HUES48 (cell line): ENCODE measurements at regions not wholly inside any gene's neighbourhood (a gene's known extent, or its start where the extent isn't known, plus 50 kb on each side); places are given as distances from the start of the nearest gene placed in this dataset.
"Not testable (repeated sequence)": the region's sequence is repeated elsewhere in the genome, so short reads cannot be mapped to it uniquely, and the experiment has no call there.

Experiments
- H3K27ac ChIP-seq: one replicate; pipeline ENCODE4 v1.7.0; 2013; ENCODE audit warnings: low read depth, low read length, inconsistent platforms
- H3K27me3 ChIP-seq: 2 replicates; pipeline ENCODE4 v1.6.1; 2013; ENCODE audit warnings: mild to moderate bottlenecking, low read length; ENCODE audit not compliant: control insufficient read depth, insufficient read depth
- H3K36me3 ChIP-seq: 2 replicates; pipeline ENCODE4 v1.6.1; 2013; ENCODE audit warnings: low read length; ENCODE audit not compliant: control insufficient read depth, insufficient read depth
- H3K4me1 ChIP-seq: 2 replicates; pipeline ENCODE4 v1.6.1; 2013; ENCODE audit warnings: mild to moderate bottlenecking, low read length; ENCODE audit not compliant: control insufficient read depth, insufficient read depth
- H3K4me3 ChIP-seq: 2 replicates; pipeline ENCODE4 v1.5.1; 2013; ENCODE audit warnings: mild to moderate bottlenecking, low read depth, low read length
- H3K9ac ChIP-seq: 2 replicates; pipeline ENCODE4 v1.6.1; 2013; ENCODE audit warnings: mild to moderate bottlenecking, low read depth, low read length, moderate library complexity
- H3K9me3 ChIP-seq: 2 replicates; pipeline ENCODE4 v1.6.1; 2013; ENCODE audit warnings: low read length; ENCODE audit not compliant: control insufficient read depth, insufficient read depth

DNA sequence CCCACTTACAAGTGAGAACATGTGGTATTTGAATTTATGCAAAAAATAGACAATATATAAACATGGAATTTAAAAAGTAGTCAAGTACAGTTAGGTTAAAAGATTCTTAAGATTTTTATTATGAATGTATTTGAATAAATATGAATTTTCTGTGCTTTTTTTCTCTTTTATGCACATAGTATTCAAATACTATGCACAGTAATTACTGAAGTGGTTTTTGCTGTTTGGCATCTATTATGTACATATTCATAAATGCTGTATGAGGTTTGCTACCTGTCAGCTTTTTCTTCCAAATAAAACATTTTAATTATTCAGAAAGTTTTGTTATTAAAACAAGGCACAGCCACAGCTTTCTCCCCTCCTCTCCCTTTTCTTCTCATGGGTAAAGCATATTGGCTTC, 1272.7 kb downstream of the NSUN3 start:
- no peak overlapping the region for H3K27ac ChIP-seq
- H3K36me3 ChIP-seq = no peaks in the 10 kb centered on the region
- 0 out of 2 replicates have a peak, but pooled peaks cover under 1% of the 10 kb centered on the region for H3K9me3 ChIP-seq
- H3K4me3 ChIP-seq = no peak overlapping the region
- H3K9ac ChIP-seq = no peak overlapping the region
- no peaks in the 10 kb centered on the region for H3K4me1 ChIP-seq
- H3K27me3 ChIP-seq = no peaks in the 10 kb centered on the region

DNA sequence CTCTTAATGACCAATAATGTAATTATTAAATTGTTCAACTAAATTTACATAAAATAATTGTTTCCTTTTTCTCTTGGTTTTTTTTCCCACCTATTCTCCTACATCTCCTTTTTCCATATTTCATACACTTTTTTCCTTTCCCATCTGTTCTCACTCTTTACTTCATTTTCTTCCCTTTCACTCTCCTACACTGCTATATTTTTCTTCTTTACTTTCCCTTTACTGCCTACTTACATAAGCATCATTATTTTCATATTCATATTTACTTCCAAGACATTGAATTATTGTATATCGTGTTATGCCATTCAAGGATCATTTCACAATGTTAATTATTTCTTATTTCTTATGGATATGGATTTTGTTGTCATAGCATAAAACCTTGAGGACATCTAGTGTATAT, 1275.6 kb downstream of the NSUN3 start:
- Histone ChIP-seq H3K4me3 (no peak overlapping the region), H3K36me3 (no peaks in the 10 kb centered on the region), H3K27me3 (no peaks in the 10 kb centered on the region), H3K9me3 (no peaks in the 10 kb centered on the region), H3K4me1 (peaks cover 8% of the 10 kb centered on the region), H3K27ac (no peak overlapping the region), H3K9ac (no peak overlapping the region)

DNA sequence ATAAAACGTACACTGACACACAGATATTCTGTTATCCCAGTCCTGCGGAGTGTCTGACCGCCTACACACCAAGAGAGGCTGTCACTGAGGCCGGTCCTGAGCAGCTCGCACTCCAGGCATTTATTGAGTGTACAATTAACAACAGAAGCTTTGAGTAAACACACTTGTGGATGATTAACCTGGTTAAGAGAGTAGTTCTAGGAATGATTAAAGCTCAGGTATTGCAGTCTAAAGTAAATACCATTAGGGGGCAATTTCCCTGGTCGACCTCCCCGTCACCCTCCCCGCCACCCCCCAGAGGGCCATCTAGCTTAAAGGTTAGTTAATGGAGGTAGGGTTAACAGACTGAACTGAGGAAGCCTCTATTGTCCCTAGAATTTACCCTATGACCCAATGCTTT, 1278.5 kb downstream of the NSUN3 start:
- Histone ChIP-seq H3K9me3 (no peaks in the 10 kb centered on the region), H3K27ac (no peak overlapping the region), H3K4me1 (peaks cover 14% of the 10 kb centered on the region), H3K36me3 (no peaks in the 10 kb centered on the region), H3K4me3 (no peak overlapping the region), H3K27me3 (no peaks in the 10 kb centered on the region), H3K9ac (no peak overlapping the region)

DNA sequence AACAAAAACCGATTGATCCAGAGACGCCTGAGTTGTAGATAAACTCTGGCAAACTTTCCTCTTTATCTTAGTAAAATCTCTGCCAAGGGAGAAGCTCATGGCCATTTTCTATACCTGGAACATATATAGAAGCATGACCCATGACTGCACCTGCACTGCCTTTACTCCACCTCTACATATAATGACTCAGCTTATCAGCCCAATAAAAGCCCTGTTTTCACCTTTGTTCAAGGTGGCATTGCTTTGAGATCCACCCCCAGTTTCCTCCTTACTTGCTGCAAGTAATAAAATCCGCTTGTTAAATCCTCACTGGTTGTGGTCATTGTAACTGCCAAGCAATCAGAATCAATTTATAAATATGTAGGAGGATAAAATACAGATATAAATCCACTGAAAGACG, 1280.4 kb downstream of the NSUN3 start:
- no peaks in the 10 kb centered on the region for H3K36me3 ChIP-seq
- no peaks in the 10 kb centered on the region for H3K27me3 ChIP-seq
- no peak overlapping the region for H3K27ac ChIP-seq
- H3K9ac ChIP-seq = no peak overlapping the region
- peaks cover 14% of the 10 kb centered on the region for H3K4me1 ChIP-seq
- no peak overlapping the region for H3K4me3 ChIP-seq
- no peaks in the 10 kb centered on the region; the same call in 1 of the 2 replicates for H3K9me3 ChIP-seq

DNA sequence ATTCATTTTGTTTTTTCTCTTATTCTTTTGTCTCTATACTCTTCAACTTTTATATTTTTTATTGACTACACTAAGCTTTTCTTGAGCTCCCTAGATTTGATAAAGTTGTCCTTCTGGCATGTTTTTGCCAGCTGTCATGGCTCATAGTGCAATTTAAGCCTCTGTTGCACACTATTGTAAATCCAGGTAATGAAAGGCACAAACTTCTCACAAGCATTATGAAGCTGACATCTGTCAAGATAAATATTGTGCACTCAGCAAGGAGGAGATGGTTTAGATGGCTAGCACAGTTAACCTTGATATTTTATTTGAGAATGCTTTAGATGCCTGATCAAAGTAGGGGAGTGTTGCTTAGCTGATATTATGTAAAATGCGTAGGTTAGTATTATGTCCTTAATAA, 1280.9 kb downstream of the NSUN3 start:
- Histone ChIP-seq H3K9me3 (peaks cover 3% of the 10 kb centered on the region; the same call in 1 of the 2 replicates), H3K36me3 (no peaks in the 10 kb centered on the region), H3K4me3 (no peak overlapping the region), H3K4me1 (peaks cover 18% of the 10 kb centered on the region), H3K9ac (no peak overlapping the region), H3K27me3 (no peaks in the 10 kb centered on the region), H3K27ac (no peak overlapping the region)

DNA sequence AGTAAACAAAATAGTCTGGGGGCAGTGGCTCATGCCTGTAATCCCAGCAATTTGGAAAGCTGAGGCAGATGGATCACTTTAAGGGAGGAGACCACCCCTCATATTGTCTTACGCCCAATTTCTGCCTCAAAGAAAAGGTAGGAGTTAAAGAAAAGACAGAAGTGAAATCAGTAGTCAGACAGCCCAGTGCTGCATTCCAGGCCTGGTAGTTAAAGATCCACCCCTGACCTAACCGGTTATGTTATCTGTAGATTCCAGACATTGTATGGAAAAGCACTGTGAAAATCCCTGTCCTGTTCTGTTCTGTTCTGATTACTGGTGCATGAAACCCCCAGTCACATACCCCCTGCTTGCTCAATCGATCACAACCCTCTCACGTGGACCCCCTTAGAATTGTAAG, 1285.1 kb downstream of the NSUN3 start:
- not testable (repeated sequence) for H3K27ac ChIP-seq

DNA sequence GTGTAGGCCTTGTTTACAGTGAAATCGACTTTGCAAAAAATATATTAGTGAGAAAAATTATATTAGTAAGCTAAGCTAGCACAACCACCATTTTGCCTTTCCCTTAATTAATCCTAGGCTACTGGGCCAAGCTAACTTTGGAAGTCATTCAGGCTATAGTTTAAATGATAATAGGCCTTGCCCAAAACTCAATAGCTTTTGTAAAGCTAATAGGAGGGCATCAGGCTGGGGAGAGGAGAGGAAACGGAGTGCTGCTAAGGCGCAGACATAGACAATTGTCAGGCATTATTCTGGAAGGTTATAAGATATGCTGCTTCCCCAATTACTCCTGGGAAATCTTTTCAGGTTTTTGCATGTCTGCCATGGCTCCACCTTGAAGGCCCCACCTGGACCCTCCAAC, 1286.0 kb downstream of the NSUN3 start:
- H3K27me3 ChIP-seq = no peaks in the 10 kb centered on the region
- H3K9ac ChIP-seq = no peak overlapping the region
- H3K9me3 ChIP-seq = peaks cover 3% of the 10 kb centered on the region; the same call in 1 of the 2 replicates
- H3K4me3 ChIP-seq = no peak overlapping the region
- no peaks in the 10 kb centered on the region for H3K36me3 ChIP-seq
- peaks cover 31% of the 10 kb centered on the region for H3K4me1 ChIP-seq
- peak overlapping the region; percentile 26 for H3K27ac ChIP-seq

More for the DNA sequence above, 1285.1 kb downstream of the NSUN3 start:
- H3K27me3 ChIP-seq, H3K9ac ChIP-seq, H3K36me3 ChIP-seq, H3K4me3 ChIP-seq, H3K9me3 ChIP-seq: not testable (repeated sequence)
- H3K4me1 ChIP-seq = peaks cover 35% of the 10 kb centered on the region

DNA sequence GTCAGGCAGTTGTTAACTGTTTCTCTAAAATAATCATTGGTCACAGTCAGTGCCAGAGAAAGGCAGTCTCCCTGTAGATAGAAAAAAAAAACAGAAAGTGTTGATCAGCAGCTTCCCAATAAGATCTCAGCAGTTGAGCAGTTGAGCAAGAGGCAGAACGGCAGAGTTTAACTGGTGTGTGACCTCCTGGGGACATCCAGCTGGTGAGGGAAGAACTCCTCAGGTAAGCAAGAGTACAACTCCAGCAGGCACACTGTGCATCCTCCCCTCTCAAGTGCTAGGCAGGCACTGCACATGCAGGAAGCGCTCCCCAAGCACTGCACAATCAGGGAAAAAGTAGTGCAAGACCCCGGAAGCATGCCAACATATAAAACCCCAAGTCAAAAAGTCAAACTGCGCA, 1287.2 kb downstream of the NSUN3 start:
- Histone ChIP-seq H3K27ac (no peak overlapping the region), H3K9me3 (peaks cover 3% of the 10 kb centered on the region; the same call in 1 of the 2 replicates), H3K9ac (no peak overlapping the region), H3K4me1 (peaks cover 41% of the 10 kb centered on the region), H3K36me3 (no peaks in the 10 kb centered on the region), H3K4me3 (no peak overlapping the region), H3K27me3 (no peaks in the 10 kb centered on the region)

DNA sequence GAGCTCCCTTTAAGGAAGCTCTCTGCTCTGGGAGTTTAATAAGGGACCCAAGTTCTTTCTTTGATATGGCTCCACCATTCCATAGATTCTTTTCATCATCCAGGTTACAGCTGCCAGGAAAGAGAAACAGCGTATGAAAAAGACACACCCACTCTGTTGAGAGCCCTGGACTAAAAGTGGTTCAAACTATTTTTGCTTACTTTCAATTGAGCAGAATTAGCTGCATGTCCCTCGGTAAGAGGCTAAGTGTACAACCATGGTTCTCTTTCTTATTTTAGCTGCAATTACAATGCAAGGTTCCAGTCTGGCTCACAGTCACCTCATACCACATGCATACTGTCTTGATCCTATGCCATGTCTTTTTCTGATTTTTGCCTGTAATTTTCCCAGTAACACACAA, 1288.3 kb downstream of the NSUN3 start:
- peaks cover 3% of the 10 kb centered on the region; the same call in 1 of the 2 replicates for H3K9me3 ChIP-seq
- no peak overlapping the region for H3K4me3 ChIP-seq
- H3K4me1 ChIP-seq = peaks cover 47% of the 10 kb centered on the region
- no peaks in the 10 kb centered on the region for H3K36me3 ChIP-seq
- no peak overlapping the region for H3K27ac ChIP-seq
- no peak overlapping the region for H3K9ac ChIP-seq
- H3K27me3 ChIP-seq = no peaks in the 10 kb centered on the region

DNA sequence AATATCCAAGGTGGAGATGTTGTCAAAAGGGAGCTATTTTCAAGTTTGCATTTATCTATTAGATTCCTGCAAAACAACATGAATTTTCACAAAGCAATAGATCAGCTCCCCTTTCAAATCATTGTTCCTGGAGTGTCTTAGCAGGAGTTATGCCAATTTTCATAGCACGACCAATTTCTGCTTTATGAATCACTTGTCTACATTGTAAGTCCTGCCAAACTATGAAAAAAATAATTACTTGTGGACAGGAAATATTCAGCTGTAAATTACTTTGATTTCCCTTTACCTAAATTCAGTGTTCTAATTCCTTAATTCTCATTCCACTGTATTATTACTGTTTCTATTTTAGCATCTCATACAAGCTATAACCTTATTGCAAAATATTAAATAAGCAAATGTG, 1289.6 kb downstream of the NSUN3 start:
- peaks cover 3% of the 10 kb centered on the region; the same call in 1 of the 2 replicates for H3K9me3 ChIP-seq
- H3K36me3 ChIP-seq = no peaks in the 10 kb centered on the region
- peaks cover 56% of the 10 kb centered on the region for H3K4me1 ChIP-seq
- H3K4me3 ChIP-seq = no peak overlapping the region
- H3K9ac ChIP-seq = no peak overlapping the region
- H3K27ac ChIP-seq = no peak overlapping the region
- no peaks in the 10 kb centered on the region for H3K27me3 ChIP-seq

DNA sequence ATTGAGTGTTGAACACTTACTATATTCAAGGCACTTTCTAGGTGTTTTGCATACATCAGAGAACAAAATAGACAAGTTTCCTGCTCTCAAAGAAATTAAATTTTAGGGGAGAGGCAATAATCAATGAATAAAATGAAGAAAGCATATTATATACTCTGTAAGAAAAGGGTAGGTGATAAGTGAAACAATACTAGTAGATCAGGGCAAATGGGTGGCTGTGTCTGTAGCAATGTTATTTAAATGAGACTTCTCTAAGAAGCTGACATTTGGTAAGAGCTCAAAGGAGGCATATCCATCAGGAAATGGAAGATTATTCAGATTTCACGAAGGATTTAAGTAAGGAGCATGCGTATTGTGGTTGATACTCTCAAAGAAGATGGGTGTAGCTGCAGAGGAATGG, 1291.6 kb downstream of the NSUN3 start:
- H3K36me3 ChIP-seq = no peaks in the 10 kb centered on the region
- H3K27me3 ChIP-seq = no peaks in the 10 kb centered on the region
- H3K9ac ChIP-seq = no peak overlapping the region
- H3K4me3 ChIP-seq = no peak overlapping the region
- H3K27ac ChIP-seq = no peak overlapping the region
- no peaks in the 10 kb centered on the region for H3K9me3 ChIP-seq
- H3K4me1 ChIP-seq = peaks cover 44% of the 10 kb centered on the region
